HG02973 (cell line): ENCODE measurements at regions not wholly inside any gene's neighbourhood (a gene's known extent, or its start where the extent isn't known, plus 50 kb on each side); places are given as distances from the start of the nearest gene placed in this dataset.
"Not testable (repeated sequence)": the region's sequence is repeated elsewhere in the genome, so short reads cannot be mapped to it uniquely, and the experiment has no call there.

Source experiments
- ATAC-seq: cut with Tn5 transposase; IDR thresholded peaks from one replicate; pipeline ENCODE4 v1.9.1; 2021; ENCODE audit warnings: moderate library complexity; ENCODE audit not compliant: unreplicated experiment

DNA sequence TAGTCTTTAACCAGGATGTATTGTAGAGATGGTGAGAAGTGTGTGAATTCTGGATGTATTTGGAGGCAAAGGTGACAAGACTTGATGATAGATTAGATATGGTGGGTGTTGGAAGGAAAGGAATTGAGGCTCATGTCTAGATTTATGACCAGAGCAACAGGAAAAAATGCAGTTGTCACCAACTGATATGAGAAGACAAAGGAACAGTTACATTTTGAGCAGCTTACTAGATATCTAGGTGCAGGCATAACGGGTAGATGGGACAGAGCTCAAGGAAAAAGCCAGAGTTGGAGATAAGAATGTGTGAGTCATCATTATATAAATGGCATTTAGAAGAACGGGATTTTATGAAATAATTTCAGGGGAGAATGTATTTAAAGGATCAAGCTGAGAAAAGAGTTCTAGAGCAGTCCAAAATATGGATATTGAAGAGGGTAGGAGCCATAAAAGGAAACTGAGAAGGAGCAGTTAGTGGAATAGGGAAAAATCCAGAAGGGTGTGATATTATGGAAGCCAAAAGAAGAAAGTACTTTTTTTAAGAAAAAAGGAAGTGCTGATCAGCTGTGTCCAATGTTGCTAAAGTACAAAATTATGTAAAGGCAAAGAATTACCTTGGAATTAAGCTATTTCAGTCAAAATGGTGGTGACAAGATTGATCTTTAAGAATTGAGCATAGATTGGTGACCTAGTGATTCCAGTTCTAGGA lies 262.5 kb downstream of the CGGBP1 start:
- ATAC-seq: no peak

DNA sequence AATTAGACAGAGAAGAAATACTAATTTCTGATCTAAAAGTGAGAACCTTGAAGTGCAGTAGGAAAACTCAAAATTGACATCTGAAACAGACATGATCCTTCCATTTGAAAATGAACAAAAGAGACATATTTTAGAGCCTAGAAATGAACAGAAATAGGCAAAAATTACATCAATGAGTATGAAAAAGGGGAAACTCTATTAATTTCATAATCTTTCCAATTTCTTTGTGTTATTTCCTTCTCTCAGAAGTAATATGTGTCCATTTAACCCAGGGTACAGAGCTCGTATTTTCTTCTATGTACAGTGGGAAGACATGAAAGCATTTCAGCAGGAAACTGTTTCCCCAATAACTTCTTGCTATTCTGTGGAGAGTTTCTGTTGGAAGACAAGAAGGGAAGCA lies 263.1 kb downstream of the CGGBP1 start:
- no peak for ATAC-seq

DNA sequence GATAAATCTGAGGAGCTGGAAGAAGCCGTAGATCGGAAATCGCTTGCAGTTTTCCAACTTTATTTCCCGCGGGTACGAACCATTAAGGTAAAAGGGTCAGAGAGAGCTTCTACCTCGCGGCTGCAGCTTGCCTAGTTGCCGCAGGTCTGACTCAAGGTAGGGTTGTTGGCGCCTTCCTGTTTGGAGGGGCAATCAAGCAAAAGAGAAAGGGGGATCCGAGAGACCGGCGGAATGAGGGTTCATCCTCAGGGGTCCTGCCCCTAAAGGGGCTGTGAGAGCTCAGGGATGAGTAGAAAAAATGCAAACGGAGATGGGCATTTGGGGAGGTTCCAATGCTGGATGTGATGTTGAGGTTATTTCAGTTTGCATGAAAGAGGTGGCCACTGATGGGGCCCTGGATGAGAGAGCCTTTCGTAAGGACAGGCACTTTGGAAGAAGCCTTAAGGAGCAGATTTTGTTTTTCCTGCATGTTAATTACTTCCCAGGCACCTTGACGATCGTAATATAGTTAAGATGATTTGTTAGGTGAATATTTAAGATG lies 265.4 kb downstream of the CGGBP1 start:
- ATAC-seq: no peak

DNA sequence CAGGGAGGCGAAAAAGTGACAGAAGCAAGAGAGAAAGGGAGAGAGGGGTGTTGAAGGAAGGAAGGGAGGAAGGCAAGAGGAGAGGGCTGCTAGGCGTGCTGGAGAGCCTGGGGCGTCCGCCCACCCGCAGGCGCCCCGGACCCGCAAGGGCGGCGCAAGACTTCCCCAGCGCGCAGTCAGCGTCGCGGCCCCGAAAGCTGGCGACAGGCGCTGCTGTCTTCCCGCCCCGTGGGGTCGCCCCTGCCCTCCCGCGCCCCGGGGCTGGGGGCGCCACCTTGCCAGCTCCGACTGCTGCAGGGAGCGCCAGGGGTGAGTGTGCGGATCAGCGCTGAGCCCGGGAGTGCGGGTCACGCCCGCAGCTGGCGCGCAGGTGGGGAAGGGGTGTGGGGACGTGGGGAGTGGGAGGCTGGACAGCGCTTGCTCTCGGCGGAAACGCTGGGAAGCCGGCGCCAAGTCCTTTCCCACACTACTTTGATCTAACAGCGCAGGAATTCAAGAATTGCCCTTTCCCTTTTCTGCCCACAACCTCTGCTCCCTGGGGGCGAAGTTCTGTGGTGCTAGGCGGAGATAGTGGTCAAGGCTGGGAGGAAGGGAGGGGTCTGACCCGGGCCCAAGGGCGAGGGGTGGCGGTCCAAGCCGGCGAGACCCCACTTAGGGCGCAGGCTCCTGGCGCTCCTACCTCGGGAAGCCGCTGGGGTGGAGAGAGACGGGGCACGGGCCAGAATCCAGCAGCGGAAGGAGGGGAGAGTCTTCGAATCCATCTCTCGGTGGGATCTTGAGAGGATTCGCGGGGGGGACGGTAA lies 266.1 kb downstream of the CGGBP1 start, which contains the start of gene HTR1F:
HTR1F (plus strand) TSS at position 173 of the 803 bp plus-strand sequence.
- ATAC-seq: no peak

DNA sequence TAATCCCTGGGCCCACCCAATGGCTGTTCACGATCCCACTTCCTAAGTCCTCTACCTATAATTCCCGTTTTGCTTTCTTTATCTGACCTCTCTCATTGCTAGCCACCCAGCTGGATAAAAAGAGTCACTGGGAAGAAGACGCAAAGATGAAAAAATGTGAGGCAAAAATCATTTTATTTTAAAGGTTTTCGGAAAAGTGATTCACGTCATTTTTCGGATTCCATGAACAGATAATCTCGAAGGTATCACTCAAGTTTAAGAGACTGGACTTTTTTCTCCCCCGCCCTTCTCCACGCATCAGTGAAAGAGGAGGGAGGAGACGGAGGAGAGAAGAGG lies 266.6 kb downstream of the CGGBP1 start:
- ATAC-seq: no peak

DNA sequence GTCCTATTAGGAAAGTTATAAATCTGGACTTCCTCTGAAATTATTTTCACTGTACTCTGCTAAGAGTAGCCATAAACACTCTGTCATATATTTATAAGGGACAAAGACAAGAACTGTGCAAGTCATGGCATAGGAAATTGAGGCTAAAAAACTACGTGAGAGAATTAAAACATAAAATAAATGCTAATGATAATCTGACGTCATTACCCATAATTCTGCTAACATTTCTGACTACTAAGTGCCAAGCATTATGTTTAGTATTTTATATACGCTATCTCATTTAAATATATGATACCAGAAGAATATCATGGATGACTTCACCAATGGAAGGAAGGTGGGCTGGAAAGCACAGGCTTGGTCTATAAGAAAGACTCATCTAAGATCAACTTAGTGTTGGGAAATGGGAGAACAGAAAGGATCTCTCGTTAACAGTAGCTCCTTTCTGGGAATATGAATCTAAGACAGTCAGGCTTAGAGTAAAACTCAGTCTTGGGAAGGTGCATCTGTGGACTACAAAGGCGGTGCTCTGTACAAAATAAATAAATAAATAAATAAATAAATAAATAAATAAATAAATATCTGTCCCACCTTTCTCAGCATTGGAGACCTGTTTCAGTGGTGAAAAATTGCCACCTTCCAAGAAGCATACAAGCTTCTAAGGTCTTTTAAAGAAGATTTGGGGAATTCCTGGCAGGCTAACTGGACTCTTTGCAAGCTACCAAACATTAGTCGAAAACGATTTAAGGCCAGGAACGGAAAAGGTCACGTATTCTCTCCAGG lies 267.4 kb downstream of the CGGBP1 start:
- ATAC-seq: no peak

DNA sequence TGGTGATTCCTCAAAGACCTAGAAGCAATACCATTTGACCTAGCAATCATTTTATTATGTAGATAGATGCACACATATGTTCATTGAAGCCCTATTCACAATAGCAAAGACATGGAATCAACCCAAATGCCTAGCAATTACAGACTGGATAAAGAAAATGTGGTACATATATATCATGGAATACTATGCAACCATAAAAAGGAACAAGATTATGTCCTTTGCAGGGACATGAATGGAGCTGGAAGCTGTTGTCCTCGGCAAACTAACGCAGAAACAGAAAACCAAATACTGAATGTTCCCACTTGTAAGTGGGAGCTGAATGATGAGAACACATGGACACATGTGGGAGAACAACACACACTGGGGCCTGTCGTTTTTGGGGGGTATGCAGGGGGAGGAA lies 269.8 kb downstream of the CGGBP1 start:
- not testable (repeated sequence) for ATAC-seq

DNA sequence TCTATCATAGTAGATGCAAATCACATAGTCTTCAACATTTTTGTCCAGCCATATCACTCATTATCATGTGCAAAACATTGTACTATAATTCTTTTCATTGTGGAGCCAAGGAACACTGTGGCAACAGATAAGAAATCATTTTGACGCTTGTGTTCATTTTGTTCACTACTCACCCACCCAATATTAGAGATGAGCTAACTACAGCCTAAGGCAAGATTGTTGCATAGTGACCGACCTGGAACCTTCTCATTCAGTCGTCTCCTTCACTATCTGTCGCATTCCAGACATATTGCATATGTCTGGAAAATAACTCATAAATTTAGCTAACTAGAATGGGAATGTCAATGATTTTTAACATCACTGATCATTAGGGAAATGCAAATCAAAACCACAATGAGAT lies 270.3 kb downstream of the CGGBP1 start:
- ATAC-seq: no peak

DNA sequence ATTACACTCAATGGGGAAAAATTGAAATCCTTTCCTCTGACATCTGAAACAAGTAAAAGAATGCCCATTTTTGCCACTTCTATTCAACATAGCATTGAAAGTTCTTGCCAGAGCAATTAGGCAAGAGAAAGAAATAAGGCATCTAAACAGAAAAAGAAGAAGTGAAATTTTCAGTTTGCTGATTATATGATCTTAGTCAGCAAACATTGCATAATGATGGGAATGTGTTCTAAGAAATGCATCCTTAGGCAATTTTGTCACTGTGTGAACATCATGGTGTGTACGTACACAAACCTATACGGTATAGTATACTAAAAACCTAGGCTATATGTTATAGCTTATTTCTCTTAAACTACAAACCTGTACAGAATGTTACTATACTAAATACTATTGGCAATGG lies 278.0 kb downstream of the CGGBP1 start:
- ATAC-seq: no peak

DNA sequence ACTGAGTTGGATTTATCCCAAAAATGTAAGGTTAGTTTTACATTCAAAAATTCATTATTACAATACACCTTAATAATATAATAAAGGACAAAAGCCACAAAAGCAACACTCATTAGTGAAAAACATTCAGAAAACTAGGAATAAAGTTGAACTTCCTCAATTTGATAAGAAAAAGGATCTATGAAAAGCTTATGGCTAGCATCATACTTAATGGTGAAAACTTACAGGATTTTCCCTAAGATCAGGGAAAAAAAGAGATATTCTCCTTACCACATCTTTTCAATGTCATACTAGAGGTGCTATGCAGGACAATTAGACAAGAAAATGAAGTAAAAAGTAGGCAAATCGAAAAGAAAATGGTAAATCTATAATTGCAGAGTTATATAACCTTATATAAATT lies 279.9 kb downstream of the CGGBP1 start:
- no peak for ATAC-seq

DNA sequence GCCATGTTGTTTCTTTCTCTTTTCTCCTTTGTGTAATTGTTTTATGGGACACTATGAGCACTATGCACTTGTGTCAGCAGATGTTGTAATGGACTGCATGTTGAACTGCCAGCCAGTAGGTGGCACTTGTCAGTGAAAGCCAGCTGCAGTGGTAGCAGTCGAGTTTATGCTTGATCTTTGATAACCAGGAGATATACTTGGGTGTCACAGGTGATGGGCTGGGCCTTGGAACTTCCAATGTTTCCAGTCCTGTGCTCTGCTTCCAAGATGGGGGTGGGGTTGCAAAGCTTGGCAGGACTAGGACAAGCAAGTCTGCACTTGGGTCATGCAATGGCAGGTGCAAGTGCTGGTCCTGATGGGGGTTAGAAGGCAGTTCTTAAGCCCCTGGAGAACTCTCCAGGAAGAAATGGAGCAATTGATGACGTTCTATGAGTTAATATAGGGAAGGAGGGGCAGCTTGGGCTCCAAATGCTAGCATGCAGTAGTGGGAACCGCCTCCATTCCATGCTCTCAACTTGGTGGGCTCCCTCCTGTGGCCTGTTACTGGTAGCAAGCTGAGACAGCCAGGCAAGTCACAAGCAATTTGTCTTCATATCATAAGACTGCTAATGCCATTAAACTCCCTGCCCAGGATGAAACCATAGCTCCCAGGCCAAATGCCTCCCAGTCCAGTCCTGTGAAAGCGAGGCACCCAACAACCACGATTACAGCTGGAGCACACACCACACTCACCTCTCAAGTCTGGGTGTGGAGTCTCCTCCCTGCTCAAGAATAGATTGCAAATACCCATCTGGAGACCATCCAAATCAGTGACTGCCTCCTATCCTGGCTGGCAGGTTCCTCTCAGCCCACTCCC lies 287.2 kb downstream of the CGGBP1 start:
- peak; percentile 97 for ATAC-seq

DNA sequence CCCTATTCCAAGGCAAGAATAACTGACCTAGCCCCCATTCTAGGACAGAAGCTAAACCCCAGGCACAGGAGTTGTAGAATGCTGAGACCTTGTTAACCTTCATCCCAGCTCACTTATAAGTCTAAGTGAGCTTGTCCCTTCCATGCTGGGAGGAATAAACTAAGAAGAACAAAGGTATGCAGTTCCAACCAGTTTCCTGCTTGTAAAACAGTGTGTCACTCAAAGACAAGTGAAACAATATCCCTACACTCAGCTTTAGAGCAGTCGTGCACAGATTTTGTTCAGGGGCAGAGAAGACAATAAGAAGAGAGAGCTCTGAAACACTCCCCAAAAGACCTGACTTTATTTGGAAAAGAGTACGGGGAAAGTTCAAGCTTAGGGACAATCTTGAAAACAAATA lies 292.1 kb downstream of the CGGBP1 start:
- no peak for ATAC-seq

DNA sequence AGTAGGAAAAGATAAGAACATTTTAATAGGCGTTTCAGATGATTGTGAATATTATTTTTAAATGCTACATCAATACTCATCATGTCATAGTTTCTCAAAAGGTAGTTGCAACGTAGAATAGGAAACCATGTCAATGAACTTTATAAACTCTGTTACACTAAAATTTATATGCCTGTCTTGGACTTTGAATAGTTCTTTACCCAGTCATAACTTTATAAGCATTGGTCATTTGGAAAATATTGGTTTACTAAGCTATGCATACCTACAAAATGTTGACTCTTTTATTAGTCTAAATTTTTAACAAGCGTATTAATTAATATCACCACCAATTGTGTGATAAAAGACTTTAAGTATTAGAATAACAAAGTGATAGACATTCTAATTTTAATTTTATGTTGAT lies 293.5 kb downstream of the CGGBP1 start:
- ATAC-seq: no peak

DNA sequence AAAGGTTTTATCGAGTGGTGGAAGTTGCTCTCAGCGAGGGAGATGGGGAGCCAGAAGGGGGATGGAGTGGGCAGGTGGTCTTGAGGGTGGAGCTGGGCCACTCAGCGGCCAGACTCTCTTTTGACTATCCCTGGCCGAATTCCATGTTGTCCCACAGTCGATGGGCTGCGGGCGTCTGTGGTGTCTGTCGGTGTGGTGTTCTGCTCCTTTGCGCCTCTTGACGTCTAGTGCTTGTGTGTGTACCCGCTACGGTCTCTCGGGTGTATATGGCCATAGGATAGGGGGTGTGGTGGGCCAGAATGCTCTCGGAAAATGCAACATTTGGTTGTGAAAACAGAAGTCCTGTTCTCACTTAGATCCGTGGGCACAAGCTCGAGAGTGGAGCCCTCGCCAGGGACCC lies 297.0 kb downstream of the CGGBP1 start:
- ATAC-seq: no peak

DNA sequence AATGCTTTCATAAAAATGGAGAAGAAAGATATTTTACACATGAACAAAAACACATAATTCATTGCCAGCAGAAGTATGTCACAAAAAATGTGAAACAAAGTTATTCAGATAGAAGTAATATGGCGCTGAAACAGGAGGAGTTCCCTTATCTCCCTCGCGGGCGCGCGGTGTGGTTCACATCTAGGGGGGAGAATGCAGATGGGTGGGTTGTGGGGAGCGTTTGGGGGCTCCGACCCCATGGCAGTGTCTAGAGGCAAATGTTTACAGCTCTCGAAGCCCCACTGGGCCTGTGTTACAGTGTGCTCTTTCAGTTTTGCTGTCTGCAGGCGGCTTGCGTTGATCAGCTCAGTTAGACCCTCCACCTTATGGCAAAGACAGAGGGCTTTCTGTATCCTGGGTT lies 297.5 kb downstream of the CGGBP1 start:
- ATAC-seq: no peak

DNA sequence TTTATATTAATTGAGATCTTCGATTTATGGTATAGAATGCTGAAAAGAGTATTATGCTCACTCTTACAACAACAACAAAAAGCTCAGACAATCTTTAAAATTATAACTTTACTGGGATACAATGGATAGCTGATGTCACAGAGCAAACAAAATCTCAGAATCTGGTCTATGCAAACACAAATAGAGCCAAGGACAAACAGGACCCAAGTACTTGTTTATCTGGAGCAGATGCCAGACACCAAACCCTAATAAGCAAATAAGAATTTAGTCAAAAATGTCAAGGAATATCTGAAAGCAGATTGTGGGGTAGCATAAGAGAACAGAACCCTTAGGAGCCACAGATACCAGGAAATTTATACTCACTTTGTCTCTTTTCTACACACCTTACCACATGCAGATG lies 302.2 kb downstream of the CGGBP1 start:
- no peak for ATAC-seq

DNA sequence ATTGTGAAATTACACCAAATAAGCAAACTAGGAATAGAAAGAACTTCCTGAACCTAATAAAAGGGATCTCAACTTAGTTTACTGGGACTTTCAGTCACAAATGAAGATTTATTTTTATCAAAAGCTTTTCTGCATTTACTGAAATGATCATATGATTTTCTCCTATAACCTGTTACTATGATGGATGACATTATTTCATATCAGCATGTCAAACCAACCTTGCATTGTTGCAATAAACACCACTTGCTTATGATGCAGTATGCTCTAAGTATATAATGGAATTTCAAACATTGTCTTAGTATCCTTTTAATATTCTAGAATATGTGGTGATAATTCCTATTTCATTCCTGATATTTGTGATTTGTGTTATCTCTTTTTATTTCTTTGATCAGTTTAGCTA lies 303.0 kb downstream of the CGGBP1 start:
- no peak for ATAC-seq

DNA sequence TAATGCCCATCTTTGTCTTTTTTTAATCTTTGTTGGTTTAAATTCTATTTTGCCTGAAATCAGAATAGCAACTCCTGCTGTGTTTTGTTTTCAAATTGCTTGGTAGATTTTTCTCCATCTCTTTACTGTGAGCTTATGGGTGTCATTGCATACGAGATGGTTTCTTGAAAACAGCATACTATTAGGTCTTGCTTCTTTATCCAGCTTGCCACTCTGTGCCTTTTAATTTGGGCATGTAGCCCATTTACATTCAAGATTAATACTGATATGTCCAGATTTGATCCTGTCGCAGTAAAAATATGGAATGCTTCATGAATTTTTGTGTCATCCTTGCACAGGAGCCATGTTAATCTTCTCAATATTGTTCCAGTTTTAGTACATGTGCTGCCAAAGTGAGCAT lies 316.6 kb downstream of the CGGBP1 start:
- ATAC-seq: no peak

DNA sequence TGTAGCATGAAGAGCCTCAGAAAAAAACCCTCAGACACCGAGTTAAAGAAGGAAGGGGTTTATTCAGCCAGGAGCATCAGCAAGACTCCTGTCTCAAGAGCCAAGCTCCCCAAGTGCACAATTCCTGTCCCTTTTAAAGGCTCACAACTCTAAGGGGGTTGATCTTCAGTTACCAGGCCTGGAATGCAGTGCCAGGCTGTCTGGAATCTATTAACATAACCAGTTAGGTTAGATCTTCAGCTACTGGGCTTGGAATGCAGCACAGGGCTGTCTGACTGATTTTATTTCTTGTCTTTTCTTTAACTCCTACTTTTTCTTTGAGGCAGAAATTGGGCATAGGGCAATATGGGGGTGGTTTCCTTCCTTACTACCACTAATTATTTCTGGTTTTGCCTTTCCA lies 317.9 kb downstream of the CGGBP1 start:
- not testable (repeated sequence) for ATAC-seq

DNA sequence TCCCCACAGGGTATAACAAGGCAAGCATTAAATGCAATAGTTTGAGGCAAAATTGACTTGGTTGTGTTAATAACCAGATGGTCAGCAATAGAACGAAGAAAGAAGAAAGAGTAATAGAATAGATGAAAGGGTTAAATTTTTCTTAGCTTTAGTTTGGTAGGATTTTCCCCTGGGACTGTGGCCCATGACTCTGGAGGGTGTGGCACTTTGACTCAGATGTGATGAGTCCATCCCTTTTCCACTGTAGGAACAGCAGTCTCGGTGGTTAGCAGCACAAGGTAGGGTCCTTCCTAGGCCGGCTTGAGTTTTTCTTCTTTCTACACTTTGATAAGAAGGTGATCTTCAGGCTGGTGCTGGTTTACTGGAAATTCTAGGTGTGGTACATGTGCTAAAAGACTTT lies 321.0 kb downstream of the CGGBP1 start:
- not testable (repeated sequence) for ATAC-seq
